G401 (cell line): ENCODE measurements at regions not wholly inside any gene's neighbourhood (a gene's known extent, or its start where the extent isn't known, plus 50 kb on each side); places are given as distances from the start of the nearest gene placed in this dataset.

Experiments used
- DNase-seq: peaks from one replicate; pipeline ENCODE4 v3.0.0-alpha.2; 2015; ENCODE audit warnings: low spot score
- in situ Hi-C: cut with HindIII; loops from 2 replicates; pipeline ENCODE4 v1.10.0; 2016; ENCODE audit warnings: low sequenced_read_pairs, mixed read lengths

DNA sequence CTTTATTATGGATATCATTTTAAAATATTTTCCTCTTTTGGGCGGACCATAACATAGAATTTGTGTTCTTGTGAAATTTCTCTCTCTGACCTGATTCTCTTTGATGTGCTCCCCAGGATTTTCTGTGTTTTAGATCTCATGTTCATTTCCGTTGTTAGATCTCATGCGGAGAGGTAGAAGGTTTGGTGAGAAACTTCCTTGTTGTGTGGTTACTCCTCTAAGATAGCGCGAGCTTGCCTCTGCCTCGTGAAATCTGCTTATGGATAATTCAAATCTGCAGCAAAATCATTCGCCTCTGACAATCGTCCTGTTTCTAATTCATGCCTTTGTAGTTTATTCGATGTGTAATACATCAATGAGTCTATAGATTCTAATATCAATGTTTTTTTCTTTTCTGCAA, 580.4 kb downstream of the USP25 start:
- in situ Hi-C loops, result no loop called here
- DNase-seq, result no peak

DNA sequence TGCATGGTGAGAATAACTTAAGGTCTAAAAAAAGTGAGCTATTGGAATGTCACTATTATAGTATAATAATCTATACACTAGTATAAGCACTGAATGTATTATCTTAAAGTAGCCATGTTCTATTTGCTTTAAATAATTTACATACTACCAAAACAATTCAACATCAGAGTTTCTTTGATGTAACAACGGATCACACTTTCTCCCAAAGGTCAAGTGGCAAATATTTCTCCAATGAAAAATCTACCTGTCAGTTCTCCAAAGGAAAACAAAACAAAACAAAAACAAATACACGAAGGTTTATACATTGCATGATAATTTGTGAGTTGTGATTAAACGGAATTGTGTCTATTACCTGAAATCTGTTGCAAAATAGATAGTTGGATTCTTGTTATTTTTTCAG, 581.4 kb downstream of the USP25 start:
- DNase-seq, result no peak
- in situ Hi-C loops, result no loop called here

DNA sequence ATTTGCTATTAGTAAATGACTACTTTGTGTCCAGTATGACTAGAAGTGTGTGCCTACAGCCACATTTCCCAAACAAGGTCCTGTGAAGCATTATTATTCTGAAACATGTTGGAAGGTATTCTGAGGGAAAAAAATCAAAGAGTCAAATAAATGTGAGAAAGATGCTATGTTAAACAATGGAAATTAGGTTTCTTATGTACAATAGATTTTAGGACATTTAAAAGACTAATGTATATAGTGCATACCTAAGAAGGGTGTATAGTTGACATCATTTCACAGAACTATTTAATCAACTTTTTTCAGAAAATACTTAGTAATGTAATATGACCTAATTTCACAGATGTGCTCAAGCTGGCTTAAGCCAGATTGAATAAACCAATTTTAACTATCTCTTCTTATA, 582.5 kb downstream of the USP25 start:
- in situ Hi-C loops, result no loop called here
- no peak for DNase-seq

DNA sequence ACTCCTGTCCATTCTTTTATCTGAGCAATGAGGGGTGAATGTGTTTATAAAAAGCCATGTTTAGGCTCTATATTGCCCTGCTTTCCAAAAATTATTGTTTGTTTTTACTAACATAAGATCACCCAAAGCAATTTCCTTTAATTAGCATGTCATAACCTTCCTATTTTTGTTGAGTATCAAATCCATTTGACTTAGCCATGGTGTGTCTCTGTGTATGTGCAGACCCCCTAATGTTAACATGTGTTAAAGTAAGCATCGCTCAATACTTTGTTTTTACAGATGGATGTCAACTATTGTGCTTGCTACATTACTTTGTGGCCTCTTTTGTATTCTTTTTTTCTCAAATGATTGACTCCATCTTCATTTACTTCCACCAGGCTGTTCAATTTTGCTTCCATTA, 585.4 kb downstream of the USP25 start:
- in situ Hi-C loops, result no loop called here
- DNase-seq, result no peak

DNA sequence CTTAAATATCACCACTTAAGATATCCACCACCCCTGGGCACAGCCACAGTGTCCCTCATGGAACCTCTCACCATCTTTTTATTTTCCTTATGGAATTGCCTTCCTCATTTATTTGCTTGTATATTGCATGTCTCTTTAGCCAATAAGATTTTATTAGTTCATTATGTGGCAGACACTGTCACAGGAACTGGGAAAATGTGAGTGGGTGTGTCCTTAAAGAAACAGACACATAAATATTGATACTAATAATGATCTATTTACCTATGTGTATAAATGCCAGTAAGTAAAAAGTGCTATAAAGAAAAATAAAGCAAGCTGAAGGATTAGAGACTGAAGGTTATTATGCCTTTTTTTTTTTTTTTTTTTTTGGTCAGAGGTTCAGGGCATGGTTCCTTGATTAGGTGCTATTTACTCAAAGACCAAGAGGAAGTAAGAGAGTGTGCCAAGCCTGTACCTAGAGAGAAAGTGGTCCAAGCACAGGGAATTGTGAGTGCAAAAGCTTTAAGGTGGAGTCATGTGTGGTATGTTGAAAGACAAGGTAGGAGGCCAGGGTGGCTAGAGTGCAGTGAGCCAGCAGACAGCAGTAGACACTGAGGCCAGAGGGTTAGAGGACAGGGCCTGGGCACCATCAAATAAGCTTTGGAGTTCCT, 589.0 kb downstream of the USP25 start:
- in situ Hi-C loops, result no loop called here
- DNase-seq, result no peak

DNA sequence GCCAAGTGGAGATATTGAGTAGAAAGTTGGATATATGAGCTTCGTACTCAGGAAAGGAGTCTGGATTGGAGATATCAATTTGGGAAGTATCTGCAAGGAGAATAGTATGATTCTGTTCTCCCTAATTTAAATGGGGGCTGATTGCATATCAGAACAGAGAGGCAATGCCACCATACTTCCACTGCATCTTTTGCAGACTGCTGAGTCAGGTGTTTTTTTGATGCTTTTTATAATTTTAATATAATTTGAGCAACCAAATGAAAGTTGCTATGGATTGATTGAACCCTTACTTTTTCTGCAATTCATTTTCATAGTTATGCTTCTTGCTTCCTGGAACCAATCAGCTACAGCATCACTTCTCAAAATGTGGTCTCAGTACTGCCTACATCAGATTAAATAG, 590.3 kb downstream of the USP25 start:
- no peak for DNase-seq
- in situ Hi-C loops, result no loop called here

DNA sequence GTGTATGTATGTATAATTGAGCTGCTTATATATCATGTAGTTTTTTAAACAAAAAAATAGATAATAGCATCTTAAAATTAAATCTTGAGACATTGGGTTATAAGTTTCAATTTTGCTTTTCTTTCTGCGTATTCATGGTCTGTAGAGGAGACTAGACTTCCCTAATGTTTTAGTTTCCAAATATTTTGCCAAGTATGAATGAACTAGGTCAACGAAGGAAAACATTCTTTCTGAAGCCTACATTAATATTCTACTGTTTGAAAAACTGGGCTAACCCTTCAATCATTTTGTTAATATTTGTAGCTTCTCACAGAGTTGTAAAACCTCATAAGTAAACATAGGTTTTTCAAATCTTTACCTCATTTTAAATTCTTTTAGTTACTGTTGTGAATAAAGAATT, 592.7 kb downstream of the USP25 start:
- in situ Hi-C loops, result no loop called here

DNA sequence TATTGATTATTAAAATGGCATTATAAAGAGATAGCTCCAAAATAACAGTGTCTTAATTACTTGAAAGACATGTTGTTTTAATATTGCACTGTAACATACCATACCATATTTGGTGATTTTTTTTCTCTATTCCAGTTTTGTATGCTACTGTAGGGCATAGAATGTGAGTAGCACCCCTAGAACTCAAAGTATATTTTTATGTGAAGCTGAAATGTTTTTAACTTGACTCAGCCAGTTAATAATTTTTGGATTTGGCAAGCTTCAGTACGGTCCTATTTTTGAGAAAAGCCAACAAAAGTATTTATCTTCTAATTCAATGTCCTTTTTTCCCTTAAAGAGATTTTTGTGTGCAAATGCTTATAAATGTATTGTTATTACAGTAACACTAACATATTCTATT, 593.8 kb downstream of the USP25 start:
- no peak for DNase-seq
- in situ Hi-C loops, result no loop called here

More for the DNA sequence above, 592.7 kb downstream of the USP25 start:
- DNase-seq, result no peak

DNA sequence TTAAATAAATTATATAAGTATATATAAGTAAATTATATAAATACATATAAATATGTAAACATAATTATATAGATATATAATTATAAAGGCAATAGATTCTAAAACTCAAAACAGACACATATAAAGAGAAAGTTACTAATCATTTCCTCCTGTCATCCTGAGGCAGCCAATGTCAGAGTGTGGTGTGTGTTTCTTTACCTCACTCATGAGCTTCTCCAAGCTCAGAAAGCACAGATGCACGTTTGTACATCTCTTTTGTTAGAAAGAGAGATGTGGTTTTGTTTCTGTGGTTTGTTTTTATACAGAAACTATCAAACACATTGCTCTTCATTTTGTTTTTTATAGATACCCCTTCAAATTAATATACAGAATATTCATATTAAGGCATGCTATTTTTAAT, 594.8 kb downstream of the USP25 start:
- in situ Hi-C loops, result no loop called here
- no peak for DNase-seq

DNA sequence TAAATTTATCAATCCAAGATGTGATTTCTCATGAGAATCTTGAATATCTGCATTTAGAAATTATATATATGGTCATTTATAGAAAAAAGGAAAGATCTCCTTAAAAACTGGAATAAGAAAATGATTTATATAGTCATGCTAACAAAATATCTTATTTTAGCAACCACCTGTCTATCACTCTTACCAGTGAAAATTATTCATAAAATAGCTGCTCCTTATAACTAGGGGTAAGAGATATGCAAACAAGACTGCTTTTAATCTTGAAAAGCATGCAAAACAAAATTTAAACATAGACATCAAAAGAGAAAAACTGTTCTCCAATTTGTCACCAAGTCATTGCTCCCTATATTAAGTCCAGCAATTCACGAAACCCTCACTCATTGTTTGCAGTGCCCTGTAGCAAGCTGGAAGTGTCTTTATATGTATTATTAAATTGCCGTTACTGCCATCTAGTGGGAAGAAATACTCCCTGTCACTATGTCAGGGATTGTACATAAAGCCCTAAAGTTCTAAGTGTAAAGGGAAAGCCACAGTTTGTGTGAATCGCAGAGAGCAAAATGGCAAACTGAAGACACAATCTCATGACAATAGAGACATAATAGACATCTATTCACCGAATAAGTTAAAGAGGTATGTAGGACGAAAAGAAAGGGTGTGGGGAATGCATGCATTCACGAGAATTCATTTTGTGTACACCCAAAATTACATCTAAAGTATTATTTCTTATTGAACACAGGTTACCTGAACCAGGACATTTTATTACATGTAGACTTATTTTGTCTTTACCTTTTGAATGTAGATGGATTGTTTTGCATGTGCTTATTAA, 600.5 kb downstream of the USP25 start:
- peak; percentile 93 for DNase-seq
- in situ Hi-C loops, result no loop called here

DNA sequence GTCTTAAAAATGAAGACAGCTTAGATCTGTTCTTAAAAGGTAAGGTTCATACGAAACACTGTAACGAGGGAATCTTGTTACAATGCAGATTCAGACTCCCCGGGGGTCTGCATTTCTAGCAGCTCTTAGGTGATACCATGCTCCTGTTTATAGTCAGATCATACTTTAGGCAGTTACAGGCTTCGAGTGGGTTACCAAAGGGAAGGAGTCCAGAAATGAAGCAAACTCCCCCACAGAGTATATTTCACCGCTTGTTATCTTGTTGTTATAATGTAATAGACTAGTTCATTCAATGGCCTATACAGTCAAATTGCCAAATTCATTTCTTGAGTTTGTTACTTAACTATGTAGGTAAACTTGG, 601.1 kb downstream of the USP25 start:
- in situ Hi-C loops, result no loop called here
- DNase-seq, result no peak

DNA sequence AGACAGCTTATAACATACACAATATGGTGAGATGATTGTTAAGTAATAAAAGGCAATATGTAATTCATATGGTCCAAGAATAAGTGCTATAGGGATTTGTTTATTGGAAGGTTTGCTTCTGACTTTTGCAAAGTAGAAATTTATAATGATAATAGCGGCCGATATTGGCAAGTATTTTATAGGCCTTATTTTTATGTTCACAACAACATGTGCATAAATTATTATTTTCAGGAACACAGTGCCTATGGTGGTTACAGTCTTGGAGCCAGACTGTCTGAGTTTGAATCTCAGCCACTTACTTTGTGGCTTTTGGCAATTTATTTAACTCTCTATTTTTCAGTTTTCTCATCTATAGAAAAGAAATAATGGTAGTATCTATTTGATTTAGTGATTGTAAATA, 607.5 kb downstream of the USP25 start:
- in situ Hi-C loops, result no loop called here
- DNase-seq, result no peak

DNA sequence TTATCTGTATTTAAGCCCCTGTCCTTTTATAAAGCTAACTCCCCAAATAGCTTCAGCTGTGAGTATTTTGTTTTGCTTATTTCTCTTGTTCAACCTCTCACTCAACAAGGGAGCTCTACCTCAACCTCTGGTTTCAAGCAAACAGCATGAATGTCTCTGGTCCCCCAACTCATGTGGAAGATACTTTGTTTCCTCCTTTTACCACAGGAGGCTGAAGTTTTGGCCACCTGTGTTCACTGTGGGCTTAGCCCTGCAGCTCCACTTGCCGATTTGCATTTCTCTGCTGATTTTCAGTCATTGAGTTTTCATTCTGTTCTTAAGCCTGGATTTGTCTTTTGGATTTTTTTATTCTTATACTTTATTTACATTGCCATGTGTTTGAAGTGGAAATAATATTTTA, 613.1 kb downstream of the USP25 start:
- in situ Hi-C loops, result no loop called here
- no peak for DNase-seq

DNA sequence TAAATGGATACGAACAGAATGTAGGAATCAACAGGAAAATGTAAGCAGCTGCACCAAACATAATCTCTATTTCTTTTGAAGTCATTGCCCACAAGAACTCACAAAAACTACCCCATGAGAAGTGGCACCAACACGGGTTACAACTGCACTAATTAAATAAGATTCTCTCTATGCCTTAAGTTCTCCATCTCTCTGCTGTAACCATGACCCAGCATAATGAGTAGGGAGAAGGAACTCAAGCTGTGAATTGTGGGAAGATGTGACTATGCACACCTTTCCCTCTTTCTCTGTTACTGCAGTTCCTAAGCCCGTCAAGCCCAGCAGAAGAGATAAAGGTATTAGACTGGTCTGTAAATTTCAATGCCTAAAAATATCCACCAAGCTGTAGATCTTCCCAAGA, 614.0 kb downstream of the USP25 start:
- no peak for DNase-seq
- in situ Hi-C loops, result no loop called here

DNA sequence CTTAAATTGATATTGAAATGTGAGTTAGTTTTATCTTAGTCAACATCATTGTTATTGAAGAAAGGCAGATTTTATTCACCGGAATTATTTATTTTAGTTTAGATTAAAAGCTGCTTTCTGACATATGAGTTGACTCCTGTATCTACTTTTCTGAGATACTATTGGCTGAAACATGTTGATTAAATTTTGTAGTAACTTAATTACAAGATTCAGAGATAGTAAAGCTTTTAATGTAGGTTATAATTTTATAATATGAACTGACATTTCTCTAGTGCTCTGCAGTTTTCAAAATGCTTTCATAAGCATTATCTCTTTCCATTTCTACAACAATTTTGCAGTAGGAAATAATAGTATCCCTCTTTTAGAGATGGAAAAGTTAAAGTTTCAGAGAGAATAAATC, 616.0 kb downstream of the USP25 start:
- DNase-seq, result no peak
- in situ Hi-C loops, result no loop called here

DNA sequence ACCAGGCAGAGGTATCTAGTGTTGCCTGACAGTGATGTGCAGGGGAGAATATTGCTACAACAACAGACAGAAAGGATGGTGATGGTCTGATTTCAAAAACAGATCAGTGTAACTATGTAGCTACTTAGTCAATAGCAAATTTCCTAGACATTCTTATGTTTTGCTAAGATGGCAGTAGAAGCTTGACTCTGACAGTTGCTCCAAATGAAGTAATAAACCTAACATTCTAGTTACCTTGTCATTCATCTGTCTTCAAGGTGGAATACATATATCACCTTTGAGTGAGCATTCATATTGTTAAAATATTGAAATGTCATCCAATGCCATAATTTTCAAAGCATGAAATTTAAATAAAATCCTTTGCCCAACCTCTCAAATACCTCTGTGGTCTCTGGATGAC, 617.4 kb downstream of the USP25 start:
- in situ Hi-C loops, result no loop called here
- DNase-seq, result no peak

DNA sequence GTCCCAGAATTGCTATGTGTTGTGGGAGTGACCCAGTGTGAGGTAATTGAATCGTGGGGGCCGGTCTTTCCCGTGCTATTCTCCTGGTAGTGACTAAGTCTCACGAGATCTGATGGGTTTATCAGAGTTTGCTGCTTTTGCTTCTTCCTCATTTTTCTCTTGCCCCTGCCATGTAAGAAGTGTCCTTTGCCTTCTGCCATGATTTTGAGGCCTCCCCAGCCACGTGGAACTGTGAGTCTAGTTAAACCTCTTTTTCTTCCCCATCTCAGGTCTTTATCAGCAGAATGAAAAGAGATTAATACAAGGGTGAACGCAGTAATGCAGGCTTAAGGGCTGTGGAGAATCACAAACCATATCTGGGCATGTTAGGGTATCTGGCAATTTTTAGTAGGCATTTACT, 624.0 kb downstream of the USP25 start:
- DNase-seq, result no peak
- in situ Hi-C loops, result no loop called here

DNA sequence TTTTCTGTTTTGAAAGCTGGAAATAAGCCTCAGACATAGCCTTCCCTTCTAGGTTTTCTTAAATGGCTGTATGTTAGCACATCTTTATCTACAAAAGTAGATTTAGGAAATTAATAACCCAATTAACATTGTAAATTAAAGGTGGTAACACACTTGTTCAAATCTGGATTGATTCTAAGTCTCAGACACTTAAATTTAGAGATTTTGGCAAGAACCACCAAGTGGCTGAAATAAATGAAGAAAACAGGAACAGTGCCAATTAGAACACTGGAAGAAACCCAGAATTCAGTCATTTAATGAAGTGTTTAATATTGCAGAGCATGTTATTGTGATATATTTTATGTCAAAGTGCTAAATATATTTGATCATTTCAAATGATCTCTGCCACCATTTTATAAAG, 628.2 kb downstream of the USP25 start:
- in situ Hi-C loops, result no loop called here
- DNase-seq, result peak; percentile 52

DNA sequence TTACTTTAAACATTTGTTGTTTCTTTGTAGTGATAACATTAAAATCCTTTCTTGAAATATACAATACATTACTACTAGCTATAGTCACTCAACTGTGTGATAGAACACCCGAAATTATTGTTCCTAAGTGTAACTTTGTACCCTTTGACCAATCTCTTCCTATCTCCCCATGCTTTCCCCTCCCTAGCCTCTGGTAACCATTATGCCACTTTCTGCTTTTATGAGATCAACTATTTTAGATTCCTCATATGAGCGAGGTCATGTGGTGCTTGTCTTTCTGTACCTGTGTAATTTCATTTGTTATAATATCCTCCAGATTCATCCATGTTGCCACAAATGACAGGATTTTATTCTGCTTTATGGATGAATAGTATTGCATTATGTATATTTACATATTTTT, 629.0 kb downstream of the USP25 start:
- in situ Hi-C loops, result no loop called here
- no peak for DNase-seq

DNA sequence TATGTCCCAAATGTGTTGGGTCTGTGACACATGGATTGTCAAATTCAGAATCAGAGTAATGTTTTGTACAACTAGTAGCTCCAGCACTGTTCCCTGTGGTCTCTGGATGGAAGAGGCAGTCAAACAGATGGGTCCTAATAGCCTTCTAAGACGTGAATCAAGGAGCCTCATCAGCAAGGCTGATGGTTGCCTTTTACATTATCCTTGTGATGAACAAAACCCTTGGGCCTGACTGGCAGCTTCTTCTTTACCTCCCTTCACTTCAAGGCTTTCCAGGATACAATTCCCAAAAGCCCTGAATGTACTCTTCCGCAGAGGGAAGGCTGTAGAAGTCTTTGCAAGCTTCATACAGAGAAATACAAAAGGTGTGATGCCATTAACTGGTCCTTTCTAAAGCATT, 633.3 kb downstream of the USP25 start:
- in situ Hi-C loops, result no loop called here
- no peak for DNase-seq

DNA sequence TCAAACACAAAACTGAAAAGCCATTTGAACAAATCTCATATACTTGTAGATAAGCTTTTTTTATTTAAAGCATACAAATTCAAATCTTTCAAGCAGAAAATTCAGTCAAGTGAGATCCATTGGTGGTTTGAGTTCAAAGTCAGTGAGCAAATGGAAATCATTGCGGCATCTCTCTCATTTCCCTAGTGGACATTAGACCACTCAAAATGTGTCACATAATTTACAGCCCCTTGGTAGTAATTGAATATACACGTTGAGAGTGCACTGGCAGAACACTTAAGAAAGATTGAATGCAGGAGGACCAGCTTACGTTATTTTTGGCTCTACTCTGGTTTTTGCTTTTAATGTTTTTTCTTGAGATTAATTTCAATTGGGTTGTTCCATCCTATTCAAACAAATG, 633.7 kb downstream of the USP25 start:
- in situ Hi-C loops, result no loop called here
- DNase-seq, result no peak
